Panc1 (cell line): ENCODE measurements at regions not wholly inside any gene's neighbourhood (a gene's known extent, or its start where the extent isn't known, plus 50 kb on each side); places are given as distances from the start of the nearest gene placed in this dataset.

Source experiments
- POLR2AphosphoS5 ChIP-seq: IDR thresholded peaks from 2 replicates; pipeline ENCODE4 v1.6.1; 2012; ENCODE audit warnings: mild to moderate bottlenecking, low read depth, low read length, moderate library complexity
- SIN3A ChIP-seq: IDR thresholded peaks from 2 replicates; pipeline ENCODE4 v1.6.1; 2012; ENCODE audit warnings: low read depth, mild to moderate bottlenecking, low read length, moderate library complexity, borderline replicate concordance; ENCODE audit not compliant: insufficient read depth
- TF ChIP-seq, protein P1 (sequence below), 2 experiments: IDR thresholded peaks; 2 replicates each; pipeline ENCODE4 v1.6.1; 2011 to 2012; ENCODE audit warnings: low read depth in 2 of 2, control low read depth in 1 of 2, low read length in 1 of 2, mild to moderate bottlenecking in 1 of 2, moderate library complexity in 1 of 2; ENCODE audit not compliant: insufficient read depth in 1 of 2
- TF ChIP-seq, protein P2 (sequence below): fragments of 450-650 bp; IDR thresholded peaks from 2 replicates; pipeline ENCODE4 v1.5.1; 2017; ENCODE audit warnings: mild to moderate bottlenecking

DNA sequence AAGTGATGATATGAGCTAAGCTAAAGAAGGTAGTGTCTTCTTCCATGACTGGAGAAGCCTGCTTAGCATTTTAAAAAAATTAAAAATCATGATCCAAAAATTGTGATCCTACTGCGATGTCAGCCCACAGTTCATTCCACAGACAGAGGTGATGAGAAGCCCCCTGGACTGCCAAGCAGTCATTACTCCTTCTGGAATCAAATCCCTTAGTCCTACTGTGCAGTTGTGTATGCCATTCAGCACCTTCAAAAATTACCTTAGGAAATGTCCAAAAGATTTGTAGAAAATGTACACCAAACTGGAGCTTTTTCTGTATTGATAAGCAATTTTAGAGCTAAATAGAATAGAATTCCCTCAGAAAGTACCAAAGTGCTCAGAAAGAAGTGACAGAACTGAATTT is 283.5 kb upstream of the NFE2L3 start:
- TF ChIP-seq, protein P1, sequence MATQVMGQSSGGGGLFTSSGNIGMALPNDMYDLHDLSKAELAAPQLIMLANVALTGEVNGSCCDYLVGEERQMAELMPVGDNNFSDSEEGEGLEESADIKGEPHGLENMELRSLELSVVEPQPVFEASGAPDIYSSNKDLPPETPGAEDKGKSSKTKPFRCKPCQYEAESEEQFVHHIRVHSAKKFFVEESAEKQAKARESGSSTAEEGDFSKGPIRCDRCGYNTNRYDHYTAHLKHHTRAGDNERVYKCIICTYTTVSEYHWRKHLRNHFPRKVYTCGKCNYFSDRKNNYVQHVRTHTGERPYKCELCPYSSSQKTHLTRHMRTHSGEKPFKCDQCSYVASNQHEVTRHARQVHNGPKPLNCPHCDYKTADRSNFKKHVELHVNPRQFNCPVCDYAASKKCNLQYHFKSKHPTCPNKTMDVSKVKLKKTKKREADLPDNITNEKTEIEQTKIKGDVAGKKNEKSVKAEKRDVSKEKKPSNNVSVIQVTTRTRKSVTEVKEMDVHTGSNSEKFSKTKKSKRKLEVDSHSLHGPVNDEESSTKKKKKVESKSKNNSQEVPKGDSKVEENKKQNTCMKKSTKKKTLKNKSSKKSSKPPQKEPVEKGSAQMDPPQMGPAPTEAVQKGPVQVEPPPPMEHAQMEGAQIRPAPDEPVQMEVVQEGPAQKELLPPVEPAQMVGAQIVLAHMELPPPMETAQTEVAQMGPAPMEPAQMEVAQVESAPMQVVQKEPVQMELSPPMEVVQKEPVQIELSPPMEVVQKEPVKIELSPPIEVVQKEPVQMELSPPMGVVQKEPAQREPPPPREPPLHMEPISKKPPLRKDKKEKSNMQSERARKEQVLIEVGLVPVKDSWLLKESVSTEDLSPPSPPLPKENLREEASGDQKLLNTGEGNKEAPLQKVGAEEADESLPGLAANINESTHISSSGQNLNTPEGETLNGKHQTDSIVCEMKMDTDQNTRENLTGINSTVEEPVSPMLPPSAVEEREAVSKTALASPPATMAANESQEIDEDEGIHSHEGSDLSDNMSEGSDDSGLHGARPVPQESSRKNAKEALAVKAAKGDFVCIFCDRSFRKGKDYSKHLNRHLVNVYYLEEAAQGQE (IDR thresholded peaks at IDR 0.05; ENCODE audit: insufficient read depth in 1 of 2, low read depth in 2 of 2, low read length in 1 of 2), result no peak
- TF ChIP-seq, protein P2, sequence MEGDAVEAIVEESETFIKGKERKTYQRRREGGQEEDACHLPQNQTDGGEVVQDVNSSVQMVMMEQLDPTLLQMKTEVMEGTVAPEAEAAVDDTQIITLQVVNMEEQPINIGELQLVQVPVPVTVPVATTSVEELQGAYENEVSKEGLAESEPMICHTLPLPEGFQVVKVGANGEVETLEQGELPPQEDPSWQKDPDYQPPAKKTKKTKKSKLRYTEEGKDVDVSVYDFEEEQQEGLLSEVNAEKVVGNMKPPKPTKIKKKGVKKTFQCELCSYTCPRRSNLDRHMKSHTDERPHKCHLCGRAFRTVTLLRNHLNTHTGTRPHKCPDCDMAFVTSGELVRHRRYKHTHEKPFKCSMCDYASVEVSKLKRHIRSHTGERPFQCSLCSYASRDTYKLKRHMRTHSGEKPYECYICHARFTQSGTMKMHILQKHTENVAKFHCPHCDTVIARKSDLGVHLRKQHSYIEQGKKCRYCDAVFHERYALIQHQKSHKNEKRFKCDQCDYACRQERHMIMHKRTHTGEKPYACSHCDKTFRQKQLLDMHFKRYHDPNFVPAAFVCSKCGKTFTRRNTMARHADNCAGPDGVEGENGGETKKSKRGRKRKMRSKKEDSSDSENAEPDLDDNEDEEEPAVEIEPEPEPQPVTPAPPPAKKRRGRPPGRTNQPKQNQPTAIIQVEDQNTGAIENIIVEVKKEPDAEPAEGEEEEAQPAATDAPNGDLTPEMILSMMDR, result no peak
- TF ChIP-seq POLR2AphosphoS5 (no peak), SIN3A (no peak)
